RWPE2 (cell line): ENCODE measurements at regions not wholly inside any gene's neighbourhood (a gene's known extent, or its start where the extent isn't known, plus 50 kb on each side); places are given as distances from the start of the nearest gene placed in this dataset.

Source experiments
- ATAC-seq: fragments of 200-7000 bp; cut with Tn5 transposase; 3 replicates; pipeline ENCODE4 v1.9.1; 2021; ENCODE audit warnings: low read depth
- DNase-seq: peaks from one replicate; pipeline ENCODE4 v3.0.0-alpha.2; 2020; ENCODE audit warnings: low spot score
- H3K27ac ChIP-seq: fragments of 450-650 bp; 2 replicates; pipeline ENCODE4 v1.5.1; 2017; ENCODE audit warnings: mild to moderate bottlenecking; ENCODE audit not compliant: poor library complexity, severe bottlenecking
- H3K27me3 ChIP-seq: fragments of 250-450 bp; sonication (Bioruptor Pico); 2 replicates; pipeline ENCODE4 v1.5.1; 2021; ENCODE audit warnings: mild to moderate bottlenecking, moderate library complexity; ENCODE audit not compliant: insufficient read depth, poor library complexity, severe bottlenecking
- H3K36me3 ChIP-seq: fragments of 250-450 bp; sonication (Bioruptor Pico); 2 replicates; pipeline ENCODE4 v1.5.1; 2020; ENCODE audit warnings: low read depth, mild to moderate bottlenecking, moderate library complexity
- H3K4me1 ChIP-seq: fragments of 250-450 bp; sonication (Bioruptor Pico); 2 replicates; pipeline ENCODE4 v1.5.1; 2021; ENCODE audit warnings: mild to moderate bottlenecking, moderate library complexity; ENCODE audit not compliant: insufficient read depth, poor library complexity, severe bottlenecking
- H3K4me3 ChIP-seq: fragments of 250-450 bp; sonication (Bioruptor Pico); 2 replicates; pipeline ENCODE4 v1.5.1; 2021; ENCODE audit warnings: mild to moderate bottlenecking, moderate library complexity; ENCODE audit not compliant: severe bottlenecking
- H3K9me3 ChIP-seq: fragments of 250-450 bp; sonication (Bioruptor Pico); 2 replicates; pipeline ENCODE4 v1.5.1; 2021; ENCODE audit warnings: mild to moderate bottlenecking, moderate library complexity; ENCODE audit not compliant: severe bottlenecking
- TF ChIP-seq, protein P1 (sequence below): fragments of 450-650 bp; IDR thresholded peaks from one replicate; pipeline ENCODE4 v1.5.1; 2017; ENCODE audit warnings: mild to moderate bottlenecking, moderate library complexity; ENCODE audit not compliant: poor library complexity, severe bottlenecking

DNA sequence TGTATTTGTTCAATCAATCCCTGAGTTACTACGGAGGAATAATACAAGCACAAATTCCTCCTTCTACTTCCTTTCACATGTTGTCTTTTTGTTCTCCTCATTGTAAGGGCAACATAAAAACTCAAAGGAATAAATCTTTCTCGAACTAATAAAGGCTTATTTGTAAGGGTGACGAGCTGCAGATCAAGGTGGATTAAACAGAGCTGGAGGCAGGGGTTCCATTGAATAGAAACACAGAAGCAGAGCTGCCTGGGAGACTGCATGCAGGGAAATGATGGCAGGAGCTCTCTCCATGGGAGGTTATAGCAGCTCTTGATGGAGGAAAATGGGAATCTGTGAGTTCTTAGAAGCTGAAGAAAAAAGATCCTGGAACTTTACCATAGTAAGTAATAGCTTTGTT, 160.2 kb downstream of the CYYR1 start:
- ATAC-seq (no peak), DNase-seq (no peak)
- Histone ChIP-seq H3K4me3 (no peak overlapping the region), H3K27ac (no peak overlapping the region), H3K27me3 (no peaks in the 10 kb centered on the region), H3K9me3 (no peaks in the 10 kb centered on the region), H3K36me3 (no peaks in the 10 kb centered on the region), H3K4me1 (no peaks in the 10 kb centered on the region)
- TF ChIP-seq, protein P1, sequence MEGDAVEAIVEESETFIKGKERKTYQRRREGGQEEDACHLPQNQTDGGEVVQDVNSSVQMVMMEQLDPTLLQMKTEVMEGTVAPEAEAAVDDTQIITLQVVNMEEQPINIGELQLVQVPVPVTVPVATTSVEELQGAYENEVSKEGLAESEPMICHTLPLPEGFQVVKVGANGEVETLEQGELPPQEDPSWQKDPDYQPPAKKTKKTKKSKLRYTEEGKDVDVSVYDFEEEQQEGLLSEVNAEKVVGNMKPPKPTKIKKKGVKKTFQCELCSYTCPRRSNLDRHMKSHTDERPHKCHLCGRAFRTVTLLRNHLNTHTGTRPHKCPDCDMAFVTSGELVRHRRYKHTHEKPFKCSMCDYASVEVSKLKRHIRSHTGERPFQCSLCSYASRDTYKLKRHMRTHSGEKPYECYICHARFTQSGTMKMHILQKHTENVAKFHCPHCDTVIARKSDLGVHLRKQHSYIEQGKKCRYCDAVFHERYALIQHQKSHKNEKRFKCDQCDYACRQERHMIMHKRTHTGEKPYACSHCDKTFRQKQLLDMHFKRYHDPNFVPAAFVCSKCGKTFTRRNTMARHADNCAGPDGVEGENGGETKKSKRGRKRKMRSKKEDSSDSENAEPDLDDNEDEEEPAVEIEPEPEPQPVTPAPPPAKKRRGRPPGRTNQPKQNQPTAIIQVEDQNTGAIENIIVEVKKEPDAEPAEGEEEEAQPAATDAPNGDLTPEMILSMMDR: no peak

DNA sequence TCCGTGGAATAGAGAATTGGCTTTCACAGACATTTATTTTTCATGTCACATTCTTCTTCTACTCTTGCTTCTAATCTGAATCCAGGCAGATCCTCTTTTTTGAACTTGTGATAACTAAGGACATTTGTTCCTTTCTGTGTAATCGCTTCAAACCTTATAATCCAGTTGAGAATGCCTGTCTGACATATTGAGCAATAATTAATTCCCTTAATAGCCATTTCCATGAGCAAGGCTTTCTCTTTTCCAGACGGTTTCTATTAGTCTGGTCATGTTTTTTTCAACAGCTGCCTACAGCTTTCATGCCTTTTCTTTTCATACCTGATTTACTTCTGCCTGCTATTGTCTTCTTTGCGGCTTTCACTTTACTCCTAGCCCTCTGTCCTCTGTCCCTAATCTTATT, 163.4 kb downstream of the CYYR1 start:
- H3K27ac ChIP-seq: no peak overlapping the region
- no peaks in the 10 kb centered on the region for H3K9me3 ChIP-seq
- DNase-seq (no peak), ATAC-seq (no peak)
- H3K4me1 ChIP-seq: peaks cover 11% of the 10 kb centered on the region
- TF ChIP-seq, protein P1: no peak
- H3K4me3 ChIP-seq: no peak overlapping the region
- H3K36me3 ChIP-seq: no peaks in the 10 kb centered on the region
- no peaks in the 10 kb centered on the region for H3K27me3 ChIP-seq

DNA sequence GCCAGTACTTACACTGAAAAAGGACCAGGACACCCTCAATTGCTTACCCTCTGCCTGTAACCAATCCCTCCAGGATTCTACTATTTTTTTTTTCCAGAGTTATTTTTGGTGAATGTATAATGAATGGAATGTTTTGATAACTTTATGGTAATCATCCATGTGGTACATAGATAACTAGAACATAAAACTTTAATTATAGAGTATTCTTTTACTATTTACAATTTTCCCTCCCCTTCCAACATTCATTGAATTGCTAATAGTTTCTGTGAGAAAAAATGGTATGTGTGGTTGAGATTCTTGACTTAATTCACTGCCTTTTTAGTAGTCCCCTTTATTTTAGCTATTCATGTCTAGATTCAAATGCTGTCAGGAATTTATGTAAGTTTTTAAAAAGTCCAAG, 164.6 kb downstream of the CYYR1 start:
- ATAC-seq: no peak

DNA sequence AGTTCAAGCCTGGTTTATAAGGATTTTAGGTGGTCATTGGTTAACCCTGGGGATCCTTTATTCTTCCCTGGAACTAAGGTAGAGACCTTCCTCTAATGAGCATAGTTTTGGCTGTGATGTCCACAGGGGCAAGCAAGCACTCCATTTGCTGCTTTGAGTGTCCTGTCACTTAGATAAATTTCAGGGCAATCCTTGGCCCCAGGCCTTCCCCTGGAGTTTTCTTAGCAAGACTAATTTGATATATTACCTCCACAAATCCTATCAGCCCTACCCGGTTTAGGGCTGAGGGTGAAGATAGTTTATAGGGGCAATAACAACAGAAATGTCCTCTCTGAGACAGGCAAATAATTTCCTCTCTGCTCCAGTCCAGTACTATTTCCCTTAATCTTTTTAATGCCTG, 166.6 kb downstream of the CYYR1 start:
- H3K27me3 ChIP-seq: no peaks in the 10 kb centered on the region
- H3K27ac ChIP-seq: peak overlapping the region; percentile 56
- H3K9me3 ChIP-seq: no peaks in the 10 kb centered on the region

More for the DNA sequence above, 164.6 kb downstream of the CYYR1 start:
- Histone ChIP-seq H3K27ac (no peak overlapping the region), H3K9me3 (no peaks in the 10 kb centered on the region), H3K4me1 (peaks cover 11% of the 10 kb centered on the region), H3K36me3 (no peaks in the 10 kb centered on the region), H3K4me3 (no peak overlapping the region), H3K27me3 (no peaks in the 10 kb centered on the region)
- TF ChIP-seq, protein P1: no peak
- DNase-seq: no peak

DNA sequence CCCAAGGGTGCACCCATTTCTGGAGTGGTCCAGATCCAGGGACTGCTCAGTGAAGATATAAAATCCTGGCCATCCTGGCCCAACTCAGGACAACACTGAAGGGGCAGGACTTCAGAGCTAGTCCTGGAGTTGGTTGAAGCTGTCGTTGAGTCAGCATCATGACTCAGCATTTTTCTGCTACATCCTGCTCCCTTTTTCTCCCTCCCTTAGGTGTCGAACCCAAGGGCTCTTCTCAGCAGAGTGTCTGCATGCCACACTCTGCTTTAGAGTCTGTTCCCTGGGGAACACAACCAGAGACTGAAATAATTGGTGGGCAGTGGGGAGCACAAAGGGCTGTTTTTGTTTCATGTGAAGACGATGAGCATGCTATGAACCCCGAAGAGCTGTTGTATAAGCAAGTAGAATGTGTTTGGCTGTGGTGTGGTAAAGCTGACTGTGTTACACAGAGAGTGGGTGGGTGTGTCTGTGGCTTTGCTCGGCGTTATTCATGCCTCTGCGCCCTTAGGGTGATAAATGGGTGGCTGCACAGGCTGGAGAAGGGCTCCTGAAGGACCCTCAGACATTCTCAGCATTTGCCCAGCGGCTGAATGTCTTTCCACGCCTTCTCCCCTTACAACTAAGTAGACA, 167.2 kb downstream of the CYYR1 start:
- Histone ChIP-seq H3K27me3 (no peaks in the 10 kb centered on the region), H3K4me1 (peaks cover 11% of the 10 kb centered on the region), H3K27ac (peak overlapping the region; percentile 56), H3K4me3 (no peak overlapping the region), H3K9me3 (no peaks in the 10 kb centered on the region), H3K36me3 (no peaks in the 10 kb centered on the region)
- TF ChIP-seq, protein P1: no peak
- ATAC-seq (peak; percentile 87), DNase-seq (no peak)

More for the DNA sequence above, 166.6 kb downstream of the CYYR1 start:
- DNase-seq (no peak), ATAC-seq (0 out of 3 replicates have a peak, but pooled peaks have one; percentile 11)
- Histone ChIP-seq H3K36me3 (no peaks in the 10 kb centered on the region), H3K4me3 (no peak overlapping the region), H3K4me1 (peaks cover 11% of the 10 kb centered on the region)
- TF ChIP-seq, protein P1: no peak
